ENCODE measurements at regions not wholly inside any gene's neighbourhood (a gene's known extent, or its start where the extent isn't known, plus 50 kb on each side); places are given as distances from the start of the nearest gene placed in this dataset.

GRCh38 chr7:57774300-57774699 is 324.3 kb downstream of the ZNF716 start:
- TF ChIP-seq CTCF (IDR thresholded peaks at IDR 0.05; ENCODE audit: poor library complexity) (no peak), EZH2phosphoT487 (IDR thresholded peaks at IDR 0.05; ENCODE audit: low read depth, severe bottlenecking, unreplicated experiment) (no peak), EZH2 (IDR thresholded peaks at IDR 0.05; ENCODE audit: borderline replicate concordance) (no peak)

Data from hepatocyte (in vitro differentiated cells).